ENCODE measurements at regions not wholly inside any gene's neighbourhood (a gene's known extent, or its start where the extent isn't known, plus 50 kb on each side); places are given as distances from the start of the nearest gene placed in this dataset.

- TF ChIP-seq EZH2 (IDR thresholded peaks at IDR 0.05; ENCODE audit: borderline replicate concordance, low read length) = no peak
- no peak for TF ChIP-seq CTCF (IDR thresholded peaks at IDR 0.05; ENCODE audit: low read length)
- Histone ChIP-seq H3K9me2 (ENCODE audit: low read depth, low read length) (no peaks in the 10 kb centered on the region), H3K79me2 (ENCODE audit: insufficient read depth, low read length) (no peaks in the 10 kb centered on the region), H3K4me1 (ENCODE audit: insufficient read depth, low read length, severe bottlenecking) (no peaks in the 10 kb centered on the region), H3K27me3 (ENCODE audit: insufficient read depth, low read length) (no peaks in the 10 kb centered on the region), H3K4me2 (ENCODE audit: low read length) (no peak overlapping the region), H3F3A (ENCODE audit: insufficient read depth, low read length) (no peaks in the 10 kb centered on the region), H3K4me3 (ENCODE audit: low read depth, low read length, poor library complexity, severe bottlenecking) (no peak overlapping the region), H3K9me3 (ENCODE audit: low read length) (no peaks in the 10 kb centered on the region), H3K9ac (ENCODE audit: low read length) (no peak overlapping the region), H3K27ac (ENCODE audit: low read depth, low read length, poor library complexity, severe bottlenecking) (no peak overlapping the region), H4K20me1 (ENCODE audit: insufficient read depth, low read length) (no peaks in the 10 kb centered on the region), H2AFZ (ENCODE audit: low read length) (no peak overlapping the region), H3K36me3 (ENCODE audit: insufficient read depth, low read length) (no peaks in the 10 kb centered on the region)
Observed at GRCh38 chr4:96390404-96390803, 550.5 kb downstream of the PDHA2 start.

- Histone ChIP-seq H4K20me1 (ENCODE audit: insufficient read depth, low read length) (no peaks in the 10 kb centered on the region), H3K27ac (ENCODE audit: low read depth, low read length, poor library complexity, severe bottlenecking) (no peak overlapping the region), H3F3A (ENCODE audit: insufficient read depth, low read length) (no peaks in the 10 kb centered on the region), H3K79me2 (ENCODE audit: insufficient read depth, low read length) (no peaks in the 10 kb centered on the region), H2AFZ (ENCODE audit: low read length) (no peak overlapping the region), H3K9me3 (ENCODE audit: low read length) (no peaks in the 10 kb centered on the region), H3K9ac (ENCODE audit: low read length) (no peak overlapping the region), H3K4me2 (ENCODE audit: low read length) (no peak overlapping the region), H3K36me3 (ENCODE audit: insufficient read depth, low read length) (no peaks in the 10 kb centered on the region), H3K27me3 (ENCODE audit: insufficient read depth, low read length) (no peaks in the 10 kb centered on the region), H3K4me1 (ENCODE audit: insufficient read depth, low read length, severe bottlenecking) (no peaks in the 10 kb centered on the region), H3K9me2 (ENCODE audit: low read depth, low read length) (no peaks in the 10 kb centered on the region), H3K4me3 (ENCODE audit: low read depth, low read length, poor library complexity, severe bottlenecking) (no peak overlapping the region)
- TF ChIP-seq EZH2 (IDR thresholded peaks at IDR 0.05; ENCODE audit: borderline replicate concordance, low read length) (no peak), CTCF (IDR thresholded peaks at IDR 0.05; ENCODE audit: low read length) (no peak)
Observed at GRCh38 chr4:96395747-96396146, 555.9 kb downstream of the PDHA2 start.

- H3K36me3 ChIP-seq (ENCODE audit: insufficient read depth, low read length) = no peaks in the 10 kb centered on the region
- H2AFZ ChIP-seq (ENCODE audit: low read length) = no peak overlapping the region
- H3F3A ChIP-seq (ENCODE audit: insufficient read depth, low read length) = no peaks in the 10 kb centered on the region
- H3K4me3 ChIP-seq (ENCODE audit: low read depth, low read length, poor library complexity, severe bottlenecking) = no peak overlapping the region
- no peaks in the 10 kb centered on the region for H3K9me2 ChIP-seq (ENCODE audit: low read depth, low read length)
- H3K27ac ChIP-seq (ENCODE audit: low read depth, low read length, poor library complexity, severe bottlenecking) = no peak overlapping the region
- no peaks in the 10 kb centered on the region for H4K20me1 ChIP-seq (ENCODE audit: insufficient read depth, low read length)
- H3K27me3 ChIP-seq (ENCODE audit: insufficient read depth, low read length) = no peaks in the 10 kb centered on the region
- no peaks in the 10 kb centered on the region for H3K9me3 ChIP-seq (ENCODE audit: low read length)
- H3K4me1 ChIP-seq (ENCODE audit: insufficient read depth, low read length, severe bottlenecking) = no peaks in the 10 kb centered on the region
- no peaks in the 10 kb centered on the region for H3K79me2 ChIP-seq (ENCODE audit: insufficient read depth, low read length)
- H3K9ac ChIP-seq (ENCODE audit: low read length) = no peak overlapping the region
- H3K4me2 ChIP-seq (ENCODE audit: low read length) = no peak overlapping the region
- no peak for TF ChIP-seq EZH2 (IDR thresholded peaks at IDR 0.05; ENCODE audit: borderline replicate concordance, low read length)
- TF ChIP-seq CTCF (IDR thresholded peaks at IDR 0.05; ENCODE audit: low read length) = no peak
Observed at GRCh38 chr4:96406742-96407141, 566.8 kb downstream of the PDHA2 start.
